Spleen (tissue), 11 donors: ENCODE measurements at regions not wholly inside any gene's neighbourhood (a gene's known extent, or its start where the extent isn't known, plus 50 kb on each side); places are given as distances from the start of the nearest gene placed in this dataset.

Experiments
- DNase-seq: peaks from one replicate; pipeline ENCODE4 v3.0.0-alpha.2; 2020
- H3K27ac ChIP-seq, 8 donors: fragments of 200-600 bp; sonication (generic) in 7 of 8; 1 replicate in 4 of 8; 2 replicates in 4 of 8; pipeline versions ENCODE4 v1.5.0 to v1.8.0; 2016 to 2021; ENCODE audit warnings: inconsistent platforms in 4 of 8, mild to moderate bottlenecking in 4 of 8, moderate library complexity in 1 of 8
- H3K27me3 ChIP-seq, 7 donors: fragments of 200-600 bp; sonication (generic) in 6 of 7; replicated peaks in 1 of 7; 1 replicate in 4 of 7; 2 replicates in 3 of 7; pipeline versions ENCODE4 v1.5.0 to v1.8.0; 2016 to 2021; ENCODE audit warnings: inconsistent platforms in 3 of 7, mild to moderate bottlenecking in 1 of 7
- H3K36me3 ChIP-seq, 6 donors: fragments of 200-600 bp; sonication (generic) in 5 of 6; 1 replicate in 4 of 6; 2 replicates in 2 of 6; pipeline versions ENCODE4 v1.5.0 to v1.8.0; 2016 to 2021; ENCODE audit warnings: inconsistent platforms in 2 of 6
- H3K4me1 ChIP-seq, 6 donors: fragments of 200-600 bp; sonication (generic) in 5 of 6; 1 replicate in 3 of 6; 2 replicates in 3 of 6; pipeline versions ENCODE4 v1.5.0 to v1.8.0; 2016 to 2021; ENCODE audit warnings: inconsistent platforms in 3 of 6
- H3K4me3 ChIP-seq, 8 donors: fragments of 200-600 bp; sonication (generic) in 7 of 8; 1 replicate in 4 of 8; 2 replicates in 4 of 8; pipeline versions ENCODE4 v1.5.0 to v1.8.0; 2016 to 2021; ENCODE audit warnings: inconsistent platforms in 4 of 8, mild to moderate bottlenecking in 4 of 8, moderate library complexity in 2 of 8
- H3K9me3 ChIP-seq, 8 donors: fragments of 200-600 bp; sonication (generic) in 7 of 8; 1 replicate in 4 of 8; 2 replicates in 4 of 8; pipeline versions ENCODE4 v1.5.0 to v1.8.0; 2016 to 2021; ENCODE audit warnings: inconsistent platforms in 4 of 8
- POLR2A ChIP-seq, 3 donors: fragments of 450-650 bp; IDR thresholded peaks; one replicate each; pipeline ENCODE4 v1.5.1; 2017; ENCODE audit warnings: antibody characterized with exemption in 3 of 3, mild to moderate bottlenecking in 1 of 3
- POLR2AphosphoS5 ChIP-seq, 3 donors: sonication (generic); formaldehyde crosslinking; IDR thresholded peaks; one replicate each; pipeline ENCODE4 v1.5.1; 2017; ENCODE audit warnings: antibody characterized with exemption in 3 of 3
- WGBS, 5 donors: extraction: QIAGEN DNeasy Blood & Tissue Kit in 3 of 5; methylation state at CpG; one replicate each; pipeline versions ENCODE4 v1.1.5 to v1.1.7; 2013 to 2018; 5-methylcytosine and 5-hydroxymethylcytosine counted together
- intact Hi-C: fragments of 100-400 bp; cut with DNase I; formaldehyde crosslinking; loops from one replicate; pipeline ENCODE4 v1.15.0; 2023; ENCODE audit warnings: low total_unique reads
- TF ChIP-seq, protein P1 (sequence below), 11 experiments: fragments of 200-600 bp in 7 of 11; fragments of 450-650 bp in 4 of 11; sonication (generic) in 4 of 11; IDR thresholded peaks in 8 of 11; conservative IDR thresholded peaks in 3 of 11; 1 replicate in 7 of 11; 2 replicates in 4 of 11; pipeline versions ENCODE4 v1.4.0 to v1.8.0; 2016 to 2021; ENCODE audit warnings: antibody characterized with exemption in 11 of 11, inconsistent platforms in 4 of 11, mild to moderate bottlenecking in 1 of 11
- donor health status: healthy with polysubstance abuse.
- donor health status: DM: no; HTN: no; CAD: no; lungs with moderate emphysema.
- donor health status: DM: no; HTN: no; CAD: no.
- donor health status: Bipolar disorder and iron deficiency.
- donor health status: healthy.
- donor health status: DM: no; HTN: no; CAD: no.
- donor health status: DM: yes; HTN: yes; CAD: no.

GRCh38 chr9:78533500-78533899 lies 236.6 kb downstream of the PSAT1 start:
- no peaks in the 10 kb centered on the region for H3K4me1 ChIP-seq
- no peak for DNase-seq
- intact Hi-C loops: no loop called here
- H3K4me3 ChIP-seq: no peak overlapping the region
- H3K27me3 ChIP-seq: no peaks in the 10 kb centered on the region
- H3K9me3 ChIP-seq: peaks cover 0 to 10% (median 0%) of the 10 kb centered on the region in 8 donors
- no peaks in the 10 kb centered on the region for H3K36me3 ChIP-seq
- H3K27ac ChIP-seq: no peak overlapping the region
- WGBS, 5 donors: 74 to 89% (median 82%) methylated on average over 2 of the region's 2 CpGs
- TF ChIP-seq POLR2A (IDR thresholded peaks at IDR 0.05): no peak
- TF ChIP-seq, protein P1, sequence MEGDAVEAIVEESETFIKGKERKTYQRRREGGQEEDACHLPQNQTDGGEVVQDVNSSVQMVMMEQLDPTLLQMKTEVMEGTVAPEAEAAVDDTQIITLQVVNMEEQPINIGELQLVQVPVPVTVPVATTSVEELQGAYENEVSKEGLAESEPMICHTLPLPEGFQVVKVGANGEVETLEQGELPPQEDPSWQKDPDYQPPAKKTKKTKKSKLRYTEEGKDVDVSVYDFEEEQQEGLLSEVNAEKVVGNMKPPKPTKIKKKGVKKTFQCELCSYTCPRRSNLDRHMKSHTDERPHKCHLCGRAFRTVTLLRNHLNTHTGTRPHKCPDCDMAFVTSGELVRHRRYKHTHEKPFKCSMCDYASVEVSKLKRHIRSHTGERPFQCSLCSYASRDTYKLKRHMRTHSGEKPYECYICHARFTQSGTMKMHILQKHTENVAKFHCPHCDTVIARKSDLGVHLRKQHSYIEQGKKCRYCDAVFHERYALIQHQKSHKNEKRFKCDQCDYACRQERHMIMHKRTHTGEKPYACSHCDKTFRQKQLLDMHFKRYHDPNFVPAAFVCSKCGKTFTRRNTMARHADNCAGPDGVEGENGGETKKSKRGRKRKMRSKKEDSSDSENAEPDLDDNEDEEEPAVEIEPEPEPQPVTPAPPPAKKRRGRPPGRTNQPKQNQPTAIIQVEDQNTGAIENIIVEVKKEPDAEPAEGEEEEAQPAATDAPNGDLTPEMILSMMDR (IDR thresholded peaks at IDR 0.05 in 8 of 11, conservative IDR thresholded peaks at IDR 0.05 in 3 of 11): no peak
- no peak for TF ChIP-seq POLR2AphosphoS5 (IDR thresholded peaks at IDR 0.05)

DNA sequence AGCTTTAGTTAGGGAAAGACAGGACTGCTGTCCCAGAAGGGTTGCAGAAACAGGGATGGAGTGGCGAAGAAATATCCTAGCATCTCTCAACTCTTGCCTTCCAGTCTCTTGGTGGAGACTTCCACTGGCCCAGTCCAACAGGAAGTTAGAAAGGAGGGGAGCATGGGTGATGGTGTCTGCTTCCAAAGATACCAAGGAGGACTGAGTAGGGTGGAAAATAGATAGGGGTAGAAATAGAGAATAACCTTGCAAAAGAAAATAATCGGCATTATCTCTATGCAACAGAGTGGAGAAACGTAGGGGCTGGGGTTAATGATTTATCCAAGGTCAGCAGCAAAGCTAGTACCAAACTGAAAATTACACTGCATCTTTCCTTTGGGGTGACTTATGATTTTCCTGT lies 242.3 kb downstream of the PSAT1 start:
- no peak for DNase-seq
- Histone ChIP-seq H3K36me3 (no peaks in the 10 kb centered on the region), H3K4me3 (no peak overlapping the region), H3K27ac (no peak overlapping the region), H3K27me3 (no peaks in the 10 kb centered on the region), H3K9me3 (peaks cover 0 to 8% (median 0%) of the 10 kb centered on the region in 8 donors), H3K4me1 (no peaks in the 10 kb centered on the region)
- intact Hi-C loops: no loop called here
- WGBS, 5 donors: 81 to 93% (median 83%) methylated on average over 3 of the region's 3 CpGs
- TF ChIP-seq POLR2AphosphoS5 (IDR thresholded peaks at IDR 0.05): no peak
- TF ChIP-seq, protein P1 (IDR thresholded peaks at IDR 0.05 in 8 of 11, conservative IDR thresholded peaks at IDR 0.05 in 3 of 11): no peak
- no peak for TF ChIP-seq POLR2A (IDR thresholded peaks at IDR 0.05)

- WGBS, 5 donors: 40 to 54% (median 41%) methylated on average over 2 of the region's 2 CpGs
- intact Hi-C loops: no loop called here
- H3K27ac ChIP-seq: no peak overlapping the region
Measured at GRCh38 chr9:78539904-78540303, 243.0 kb downstream of the PSAT1 start.

GRCh38 chr9:78541868-78542443 lies 245.0 kb downstream of the PSAT1 start:
- Histone ChIP-seq H3K4me1 (no peaks in the 10 kb centered on the region), H3K27ac (no peak overlapping the region), H3K4me3 (no peak overlapping the region), H3K36me3 (no peaks in the 10 kb centered on the region), H3K9me3 (no peaks in the 10 kb centered on the region), H3K27me3 (no peaks in the 10 kb centered on the region)
- 77 to 93% (median 88%) methylated on average over 9 of the region's 9 CpGs for WGBS, 5 donors
- TF ChIP-seq, protein P1 (IDR thresholded peaks at IDR 0.05 in 8 of 11, conservative IDR thresholded peaks at IDR 0.05 in 3 of 11): no peak
- TF ChIP-seq POLR2AphosphoS5 (IDR thresholded peaks at IDR 0.05) (no peak), POLR2A (IDR thresholded peaks at IDR 0.05) (no peak)
- no peak for DNase-seq
- intact Hi-C loops: no loop called here

More at GRCh38 chr9:78539904-78540303, 243.0 kb downstream of the PSAT1 start:
- Histone ChIP-seq H3K4me3 (no peak overlapping the region), H3K36me3 (no peaks in the 10 kb centered on the region), H3K27me3 (no peaks in the 10 kb centered on the region), H3K9me3 (peaks cover 0 to 1% (median 0%) of the 10 kb centered on the region in 8 donors), H3K4me1 (no peaks in the 10 kb centered on the region)
- TF ChIP-seq POLR2A (IDR thresholded peaks at IDR 0.05) (no peak), POLR2AphosphoS5 (IDR thresholded peaks at IDR 0.05) (no peak)
- TF ChIP-seq, protein P1 (IDR thresholded peaks at IDR 0.05 in 8 of 11, conservative IDR thresholded peaks at IDR 0.05 in 3 of 11): no peak
- no peak for DNase-seq
